ENCODE measurements at regions not wholly inside any gene's neighbourhood (a gene's known extent, or its start where the extent isn't known, plus 50 kb on each side); places are given as distances from the start of the nearest gene placed in this dataset.

GRCh38 chr6:166684170-166684569, 57.1 kb upstream of the RPS6KA2 start:
- TF ChIP-seq CTCF (IDR thresholded peaks at IDR 0.05) = no peak
- TF ChIP-seq POLR2A (IDR thresholded peaks at IDR 0.05) = no peak
